Liver (tissue), 8 donors: ENCODE measurements at regions not wholly inside any gene's neighbourhood (a gene's known extent, or its start where the extent isn't known, plus 50 kb on each side); places are given as distances from the start of the nearest gene placed in this dataset.
"Not testable (repeated sequence)": the region's sequence is repeated elsewhere in the genome, so short reads cannot be mapped to it uniquely, and the experiment has no call there.

Source experiments
- DNase-seq: peaks from one replicate; pipeline ENCODE4 v3.0.0-alpha.2; 2017; ENCODE audit warnings: low spot score
- H3K27ac ChIP-seq, 2 donors: one replicate each; pipeline ENCODE4 v1.7.0; 2013; ENCODE audit warnings: inconsistent platforms in 2 of 2, low read length in 2 of 2, control low read depth in 1 of 2, low read depth in 1 of 2, mild to moderate bottlenecking in 1 of 2
- H3K27me3 ChIP-seq, 4 donors: one replicate each; pipeline versions ENCODE4 v1.6.1 to v1.7.0; 2013; ENCODE audit warnings: low read length in 3 of 4, inconsistent platforms in 1 of 4, mild to moderate bottlenecking in 1 of 4, moderate library complexity in 1 of 4; ENCODE audit not compliant: control insufficient read depth in 4 of 4, insufficient read depth in 4 of 4
- H3K36me3 ChIP-seq, 4 donors: one replicate each; pipeline versions ENCODE4 v1.6.1 to v1.7.0; 2013; ENCODE audit warnings: low read length in 3 of 4, mild to moderate bottlenecking in 3 of 4, low read depth in 1 of 4, moderate library complexity in 1 of 4; ENCODE audit not compliant: control insufficient read depth in 4 of 4, insufficient read depth in 3 of 4
- H3K4me1 ChIP-seq, 4 donors: one replicate each; pipeline versions ENCODE4 v1.6.1 to v1.7.0; 2013; ENCODE audit warnings: low read length in 3 of 4, mild to moderate bottlenecking in 3 of 4, moderate library complexity in 1 of 4; ENCODE audit not compliant: control insufficient read depth in 4 of 4, insufficient read depth in 4 of 4
- H3K4me3 ChIP-seq, 3 donors: one replicate each; pipeline versions ENCODE4 v1.6.1 to v1.7.0; 2013; ENCODE audit warnings: low read length in 3 of 3, control low read depth in 1 of 3, low read depth in 1 of 3, mild to moderate bottlenecking in 1 of 3
- H3K9ac ChIP-seq, 2 donors: one replicate each; pipeline ENCODE4 v1.7.0; 2013; ENCODE audit warnings: low read length in 2 of 2, mild to moderate bottlenecking in 2 of 2, moderate library complexity in 2 of 2, control low read depth in 1 of 2, low read depth in 1 of 2
- H3K9me3 ChIP-seq, 4 donors: one replicate each; pipeline versions ENCODE4 v1.6.1 to v1.7.0; 2013; ENCODE audit warnings: low read length in 3 of 4; ENCODE audit not compliant: control insufficient read depth in 4 of 4
- CTCF ChIP-seq: fragments of 150-350 bp; IDR thresholded peaks from 2 replicates; pipeline ENCODE4 v1.5.1; 2017; ENCODE audit warnings: improper control_type of control experiment, low read depth, low read length; ENCODE audit not compliant: missing input control
- FOXA1 ChIP-seq: IDR thresholded peaks from 2 replicates; pipeline ENCODE4 v1.6.1; 2016; ENCODE audit warnings: antibody characterized with exemption
- GABPA ChIP-seq, 2 donors: IDR thresholded peaks in 1 of 2; conservative IDR thresholded peaks in 1 of 2; 2 replicates each; pipeline ENCODE4 v1.6.1; 2016; ENCODE audit warnings: antibody characterized with exemption in 2 of 2, mild to moderate bottlenecking in 1 of 2, moderate library complexity in 1 of 2
- HNF4A ChIP-seq, 2 donors: conservative IDR thresholded peaks; 2 replicates each; pipeline ENCODE4 v1.6.1; 2016; ENCODE audit warnings: antibody characterized with exemption in 2 of 2, mild to moderate bottlenecking in 2 of 2
- JUND ChIP-seq, 2 donors: IDR thresholded peaks; 2 replicates each; pipeline ENCODE4 v1.6.1; 2016; ENCODE audit warnings: antibody characterized with exemption in 2 of 2
- MAX ChIP-seq: IDR thresholded peaks from 2 replicates; pipeline ENCODE4 v1.6.1; 2016; ENCODE audit warnings: antibody characterized with exemption
- RXRA ChIP-seq, 2 donors: IDR thresholded peaks; 2 replicates each; pipeline ENCODE4 v1.6.1; 2017 to 2018; ENCODE audit warnings: antibody characterized with exemption in 2 of 2, mild to moderate bottlenecking in 1 of 2
- TAF1 ChIP-seq: conservative IDR thresholded peaks from 2 replicates; pipeline ENCODE4 v1.6.1; 2016; ENCODE audit warnings: antibody characterized with exemption, mild to moderate bottlenecking
- WGBS: extraction: QIAGEN DNeasy Blood & Tissue Kit; methylation state at CpG from one replicate; pipeline ENCODE4 v1.1.7; 2013; 5-methylcytosine and 5-hydroxymethylcytosine counted together
- donor health status: healthy.
- donor health status: healthy.
- donor health status: healthy.
- donor health status: healthy.
- donor health status: healthy.

- TF ChIP-seq TAF1: no peak
- no peak for TF ChIP-seq MAX
These were observed 127.8 kb downstream of the MRPL57 start (continued) for GRCh38 chr13:21304256-21304655.

GRCh38 chr13:21306300-21307073 is 130.0 kb downstream of the MRPL57 start:
- H3K4me1 ChIP-seq, H3K4me3 ChIP-seq, DNase-seq, H3K36me3 ChIP-seq, H3K27ac ChIP-seq, H3K9me3 ChIP-seq, H3K9ac ChIP-seq, H3K27me3 ChIP-seq: not testable (repeated sequence)
- WGBS: 93% methylated on average over 12 of the region's 12 CpGs

GRCh38 chr13:21307158-21307557 is 130.7 kb downstream of the MRPL57 start:
- not testable (repeated sequence) for H3K27ac ChIP-seq, H3K36me3 ChIP-seq, H3K27me3 ChIP-seq, H3K4me1 ChIP-seq, H3K4me3 ChIP-seq, H3K9ac ChIP-seq, DNase-seq, H3K9me3 ChIP-seq
- WGBS: 97% methylated on average over 10 of the region's 12 CpGs

GRCh38 chr13:21308906-21309305 is 132.4 kb downstream of the MRPL57 start:
- H3K9me3 ChIP-seq: no peaks in the 10 kb centered on the region
- no peaks in the 10 kb centered on the region for H3K27me3 ChIP-seq
- DNase-seq: no peak
- no peak overlapping the region for H3K27ac ChIP-seq
- no peaks in the 10 kb centered on the region for H3K4me1 ChIP-seq
- no peak overlapping the region for H3K4me3 ChIP-seq
- H3K36me3 ChIP-seq: peaks cover 0 to 1% (median 0%) of the 10 kb centered on the region in 4 donors
- H3K9ac ChIP-seq: no peak overlapping the region
- TF ChIP-seq HNF4A (conservative IDR thresholded peaks at IDR 0.05) (no peak), RXRA (IDR thresholded peaks at IDR 0.05) (no peak), CTCF (no peak)
- 95% methylated on average over 2 of the region's 2 CpGs for WGBS

GRCh38 chr13:21309542-21310172 is 133.2 kb downstream of the MRPL57 start:
- Histone ChIP-seq H3K9ac (no peak overlapping the region), H3K9me3 (no peaks in the 10 kb centered on the region), H3K36me3 (peaks cover 0 to 1% (median 0%) of the 10 kb centered on the region in 4 donors), H3K27me3 (no peaks in the 10 kb centered on the region), H3K4me3 (no peak overlapping the region), H3K27ac (no peak overlapping the region), H3K4me1 (no peaks in the 10 kb centered on the region)
- no peak for DNase-seq
- TF ChIP-seq GABPA (IDR thresholded peaks at IDR 0.05 in 1 of 2, conservative IDR thresholded peaks at IDR 0.05 in 1 of 2) (no peak), FOXA1 (no peak), JUND (IDR thresholded peaks at IDR 0.05) (no peak)
- WGBS: 94% methylated on average over 5 of the region's 5 CpGs
